Smooth muscle cell (in vitro differentiated cells): ENCODE measurements at regions not wholly inside any gene's neighbourhood (a gene's known extent, or its start where the extent isn't known, plus 50 kb on each side); places are given as distances from the start of the nearest gene placed in this dataset.

Experiments
- DNase-seq: peaks from one replicate; lab custom pipeline; 2025; ENCODE audit not compliant: unreplicated experiment; lab: John Stamatoyannopoulos, UW
- H2AFZ ChIP-seq: fragments of 200-600 bp; sonication (generic); 2 replicates; pipeline ENCODE4 v1.6.0; 2016; ENCODE audit warnings: antibody characterized with exemption, low read depth, mild to moderate bottlenecking
- H3F3A ChIP-seq: fragments of 200-600 bp; sonication (generic); 2 replicates; pipeline ENCODE4 v1.6.0; 2017; ENCODE audit warnings: antibody characterized with exemption, low read depth
- H3K27ac ChIP-seq: fragments of 200-600 bp; sonication (generic); 2 replicates; pipeline ENCODE4 v1.5.1; 2016; ENCODE audit warnings: low read depth, mild to moderate bottlenecking
- H3K27me3 ChIP-seq: fragments of 200-600 bp; sonication (generic); 2 replicates; pipeline ENCODE4 v1.6.1; 2016; ENCODE audit warnings: low read depth, mild to moderate bottlenecking
- H3K36me3 ChIP-seq: fragments of 200-600 bp; sonication (generic); 2 replicates; pipeline ENCODE4 v1.5.1; 2016; ENCODE audit warnings: low read depth
- H3K4me1 ChIP-seq: fragments of 200-600 bp; sonication (generic); 2 replicates; pipeline ENCODE4 v1.5.1; 2016; ENCODE audit warnings: low read depth
- H3K4me2 ChIP-seq: fragments of 200-600 bp; sonication (generic); 2 replicates; pipeline ENCODE4 v1.6.0; 2016; ENCODE audit warnings: mild to moderate bottlenecking
- H3K4me3 ChIP-seq: fragments of 200-600 bp; sonication (generic); 2 replicates; pipeline ENCODE4 v1.5.1; 2016; ENCODE audit warnings: mild to moderate bottlenecking
- H3K79me2 ChIP-seq: fragments of 200-600 bp; sonication (generic); 2 replicates; pipeline ENCODE4 v1.6.0; 2016; ENCODE audit warnings: low read depth, mild to moderate bottlenecking
- H3K9ac ChIP-seq: fragments of 200-600 bp; sonication (generic); 2 replicates; pipeline ENCODE4 v1.6.0; 2016; ENCODE audit warnings: low read depth
- H3K9me3 ChIP-seq: fragments of 200-600 bp; sonication (generic); replicated peaks from 2 replicates; pipeline ENCODE4 v1.5.1; 2016; ENCODE audit warnings: low read depth
- H4K20me1 ChIP-seq: fragments of 200-600 bp; sonication (generic); 2 replicates; pipeline ENCODE4 v1.6.0; 2016; ENCODE audit warnings: low read depth
- CTCF ChIP-seq: fragments of 200-600 bp; sonication (generic); IDR thresholded peaks from 2 replicates; pipeline ENCODE4 v1.5.1; 2017; ENCODE audit warnings: borderline replicate concordance, mild to moderate bottlenecking, antibody characterized with exemption; ENCODE audit not compliant: insufficient read depth, poor library complexity, severe bottlenecking
- WGBS: methylation state at CpG from one replicate; pipeline ENCODE4 v1.1.7; 2016; ENCODE audit warnings: low lambda C conversion rate; 5-methylcytosine and 5-hydroxymethylcytosine counted together

DNA sequence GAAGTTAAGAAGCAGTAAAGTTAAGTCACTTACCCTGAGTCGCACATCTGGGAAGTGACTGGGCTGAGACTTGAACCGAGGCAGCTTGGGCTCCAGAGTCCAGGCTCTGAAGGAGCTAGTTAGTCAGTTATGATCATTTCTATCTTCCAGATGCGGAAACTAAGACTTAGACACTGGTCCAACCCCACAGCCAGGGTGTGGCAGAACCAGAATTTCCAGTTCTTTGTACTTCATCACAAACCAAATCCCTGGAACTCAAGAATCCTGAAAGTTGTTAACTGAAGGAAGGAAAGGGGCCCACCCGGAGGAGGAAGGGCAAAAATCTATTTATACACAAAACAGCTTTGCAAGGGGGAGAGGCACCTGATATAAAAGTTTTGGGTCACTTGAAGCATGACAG lies 389.9 kb downstream of the SHQ1 start:
- no peak overlapping the region for H3K4me2 ChIP-seq
- no peaks in the 10 kb centered on the region for H3F3A ChIP-seq
- no peak overlapping the region for H3K9ac ChIP-seq
- WGBS, result 78% methylated on average over 4 of the region's 4 CpGs
- H3K79me2 ChIP-seq, result no peaks in the 10 kb centered on the region
- H2AFZ ChIP-seq, result no peak overlapping the region
- H3K36me3 ChIP-seq, result no peaks in the 10 kb centered on the region
- H3K9me3 ChIP-seq, result no peaks in the 10 kb centered on the region
- DNase-seq, result no peak
- H4K20me1 ChIP-seq, result no peaks in the 10 kb centered on the region
- no peaks in the 10 kb centered on the region for H3K27me3 ChIP-seq
- H3K4me1 ChIP-seq, result no peaks in the 10 kb centered on the region
- no peak overlapping the region for H3K27ac ChIP-seq
- TF ChIP-seq CTCF, result no peak
- no peak overlapping the region for H3K4me3 ChIP-seq

DNA sequence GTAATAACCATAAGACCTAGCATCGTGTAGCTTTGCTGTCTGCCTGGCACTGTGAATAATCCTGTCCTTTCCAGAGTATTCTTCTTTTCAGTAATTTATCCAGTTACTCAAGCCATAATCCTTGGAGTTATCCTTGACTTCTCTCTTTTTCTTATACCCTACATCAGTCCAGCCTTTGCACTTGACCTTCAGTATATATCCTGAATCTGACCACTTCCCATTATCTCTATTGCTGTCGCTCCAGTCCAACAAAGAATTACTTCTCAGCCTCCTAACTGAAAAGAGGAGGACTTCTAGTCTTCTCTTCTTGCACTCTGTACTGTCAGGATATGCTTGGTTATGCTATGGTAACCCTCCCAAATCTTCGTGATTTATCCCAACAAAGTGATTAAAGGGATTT lies 393.8 kb downstream of the SHQ1 start:
- H3K4me2 ChIP-seq, result no peak overlapping the region
- H3K9ac ChIP-seq, result no peak overlapping the region
- no peaks in the 10 kb centered on the region for H3F3A ChIP-seq
- no peak overlapping the region for H3K27ac ChIP-seq
- no peaks in the 10 kb centered on the region for H3K79me2 ChIP-seq
- no peaks in the 10 kb centered on the region for H4K20me1 ChIP-seq
- no peaks in the 10 kb centered on the region for H3K4me1 ChIP-seq
- 85% methylated on average over 3 of the region's 3 CpGs for WGBS
- no peaks in the 10 kb centered on the region for H3K9me3 ChIP-seq
- no peaks in the 10 kb centered on the region for H3K36me3 ChIP-seq
- H3K27me3 ChIP-seq, result no peaks in the 10 kb centered on the region
- DNase-seq, result no peak
- H3K4me3 ChIP-seq, result no peak overlapping the region
- no peak for TF ChIP-seq CTCF
- H2AFZ ChIP-seq, result no peak overlapping the region

DNA sequence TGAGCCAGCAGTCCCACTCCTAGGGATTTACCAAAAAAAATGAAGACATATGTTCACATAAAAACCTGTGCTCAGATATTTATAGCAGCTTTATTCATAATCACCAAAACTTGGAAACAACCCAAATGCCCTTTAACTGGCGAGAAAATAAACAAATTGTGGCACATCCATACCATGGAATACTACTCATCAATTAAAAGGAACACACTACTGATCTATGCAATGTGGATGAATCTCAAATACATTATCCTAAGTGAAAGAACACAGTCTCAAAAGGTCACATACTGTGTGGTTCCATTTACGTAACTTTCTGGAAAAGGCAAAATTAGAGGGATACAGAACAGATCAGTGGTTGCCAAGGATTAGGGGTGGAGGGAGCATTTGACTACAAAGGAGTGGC lies 394.5 kb downstream of the SHQ1 start:
- no peak overlapping the region for H3K4me2 ChIP-seq
- TF ChIP-seq CTCF, result no peak
- no peaks in the 10 kb centered on the region for H3K27me3 ChIP-seq
- H3K79me2 ChIP-seq, result no peaks in the 10 kb centered on the region
- no peak overlapping the region for H3K27ac ChIP-seq
- no peaks in the 10 kb centered on the region for H3K4me1 ChIP-seq
- H3K9ac ChIP-seq, result no peak overlapping the region
- H3K4me3 ChIP-seq, result no peak overlapping the region
- H4K20me1 ChIP-seq, result no peaks in the 10 kb centered on the region
- no peaks in the 10 kb centered on the region for H3K9me3 ChIP-seq
- DNase-seq, result no peak
- WGBS, result 79% methylated on average over 2 of the region's 2 CpGs
- H3F3A ChIP-seq, result no peaks in the 10 kb centered on the region
- no peak overlapping the region for H2AFZ ChIP-seq
- no peaks in the 10 kb centered on the region for H3K36me3 ChIP-seq

GRCh38 chr3:72452745-72453144 lies 395.5 kb downstream of the SHQ1 start:
- WGBS, result 58% methylated on average over 5 of the region's 5 CpGs
- Histone ChIP-seq H3K4me2 (no peak overlapping the region), H3K36me3 (no peaks in the 10 kb centered on the region), H3K4me3 (no peak overlapping the region), H3K4me1 (peaks cover 2% of the 10 kb centered on the region), H3K9me3 (no peaks in the 10 kb centered on the region), H4K20me1 (no peaks in the 10 kb centered on the region), H3K9ac (no peak overlapping the region), H3K27me3 (no peaks in the 10 kb centered on the region), H3F3A (peaks cover 6% of the 10 kb centered on the region), H2AFZ (no peak overlapping the region), H3K27ac (no peak overlapping the region), H3K79me2 (no peaks in the 10 kb centered on the region)
- no peak for TF ChIP-seq CTCF
- no peak for DNase-seq
